Left ventricle myocardium inferior (tissue), 1 donor: ENCODE measurements at regions not wholly inside any gene's neighbourhood (a gene's known extent, or its start where the extent isn't known, plus 50 kb on each side); places are given as distances from the start of the nearest gene placed in this dataset.
"Not testable (repeated sequence)": the region's sequence is repeated elsewhere in the genome, so short reads cannot be mapped to it uniquely, and the experiment has no call there.

Experiments used
- DNase-seq: peaks from one replicate; pipeline ENCODE4 v3.0.0-alpha.2; 2020
- H3K27ac ChIP-seq: fragments of 200-600 bp; replicated peaks from 2 replicates; pipeline ENCODE4 v1.8.0; 2021
- H3K27me3 ChIP-seq: fragments of 200-600 bp; 2 replicates; pipeline ENCODE4 v1.8.0; 2021; ENCODE audit warnings: low read depth
- H3K36me3 ChIP-seq: fragments of 200-600 bp; 2 replicates; pipeline ENCODE4 v1.8.0; 2021
- H3K4me1 ChIP-seq: fragments of 200-600 bp; 2 replicates; pipeline ENCODE4 v1.8.0; 2021
- H3K4me3 ChIP-seq: fragments of 200-600 bp; 2 replicates; pipeline ENCODE4 v1.8.0; 2021; ENCODE audit warnings: mild to moderate bottlenecking, moderate library complexity
- H3K9me3 ChIP-seq: fragments of 200-600 bp; replicated peaks from 2 replicates; pipeline ENCODE4 v1.8.0; 2021
- intact Hi-C: fragments of 100-400 bp; cut with micrococcal nuclease; formaldehyde crosslinking; loops from one replicate; pipeline ENCODE4 v1.11.0; 2022
- donor health status: DM: no; HTN: yes; CAD: no; lungs with severe emphysema.

DNA sequence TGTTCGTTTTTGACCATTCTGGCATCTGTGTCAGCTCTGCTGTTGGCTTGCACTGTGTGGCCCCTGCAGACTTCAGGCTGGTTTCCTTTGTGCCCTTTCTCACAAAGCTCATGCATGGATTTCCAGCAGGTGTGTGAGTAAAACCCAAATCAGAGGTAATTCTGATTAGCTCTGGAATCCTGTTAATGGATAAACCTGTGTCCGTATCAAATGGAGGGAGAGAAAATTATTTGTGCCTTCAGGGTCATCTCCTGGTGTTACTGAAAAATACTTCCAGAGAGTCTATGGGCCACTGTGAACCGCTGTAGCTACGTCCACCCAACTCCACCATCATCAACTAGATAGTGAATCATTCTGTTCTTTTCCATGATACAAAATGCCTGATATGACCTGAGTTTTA, 726.1 kb upstream of the TPTE start:
- peaks cover 17% of the 10 kb centered on the region for H3K27me3 ChIP-seq
- intact Hi-C loops, H3K9me3 ChIP-seq, DNase-seq, H3K36me3 ChIP-seq, H3K4me1 ChIP-seq, H3K27ac ChIP-seq, H3K4me3 ChIP-seq: not testable (repeated sequence)

DNA sequence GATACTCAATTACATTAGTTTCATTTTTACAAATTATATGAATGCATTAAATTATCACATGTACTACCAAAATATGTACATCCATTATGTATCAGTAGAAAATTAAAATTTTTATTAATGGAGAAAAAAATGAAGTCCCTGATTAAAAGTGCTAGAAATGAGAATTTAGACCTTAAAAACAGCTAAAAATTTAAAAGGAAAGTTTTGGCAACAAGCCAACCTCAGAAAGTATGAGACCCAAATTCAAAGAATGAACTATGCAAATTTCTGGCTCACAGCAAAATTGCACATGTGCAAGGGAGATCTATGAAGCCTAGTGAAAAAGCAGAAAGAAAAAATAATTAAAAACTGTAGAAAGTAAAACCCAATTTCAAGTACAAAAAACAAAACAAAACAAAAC, 725.1 kb upstream of the TPTE start:
- H3K27ac ChIP-seq, H3K9me3 ChIP-seq, H3K4me3 ChIP-seq, intact Hi-C loops, H3K36me3 ChIP-seq, DNase-seq, H3K4me1 ChIP-seq: not testable (repeated sequence)
- H3K27me3 ChIP-seq = peaks cover 13% of the 10 kb centered on the region

DNA sequence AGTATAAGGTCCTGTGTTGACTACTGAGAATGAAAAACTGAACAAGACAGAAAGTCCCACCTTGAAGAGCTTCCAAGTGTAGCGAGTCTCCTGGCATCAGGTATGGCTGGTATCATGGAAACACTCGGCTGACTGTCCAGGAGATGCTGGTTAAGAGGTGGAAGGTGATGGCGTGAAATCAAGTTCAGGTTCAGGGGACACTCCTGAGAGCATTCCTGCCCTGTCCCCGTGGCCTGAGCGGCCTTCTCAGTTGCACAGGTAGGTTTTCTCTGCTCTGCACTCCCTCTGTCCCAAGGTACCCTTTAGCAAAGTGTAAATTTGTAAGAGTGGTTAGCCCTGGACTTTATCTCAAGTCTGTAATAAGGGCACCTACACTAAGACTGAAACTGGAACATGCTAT, 713.7 kb upstream of the TPTE start:
- H3K36me3 ChIP-seq, H3K4me3 ChIP-seq, H3K27ac ChIP-seq, DNase-seq, H3K27me3 ChIP-seq, H3K4me1 ChIP-seq, intact Hi-C loops, H3K9me3 ChIP-seq: not testable (repeated sequence)

DNA sequence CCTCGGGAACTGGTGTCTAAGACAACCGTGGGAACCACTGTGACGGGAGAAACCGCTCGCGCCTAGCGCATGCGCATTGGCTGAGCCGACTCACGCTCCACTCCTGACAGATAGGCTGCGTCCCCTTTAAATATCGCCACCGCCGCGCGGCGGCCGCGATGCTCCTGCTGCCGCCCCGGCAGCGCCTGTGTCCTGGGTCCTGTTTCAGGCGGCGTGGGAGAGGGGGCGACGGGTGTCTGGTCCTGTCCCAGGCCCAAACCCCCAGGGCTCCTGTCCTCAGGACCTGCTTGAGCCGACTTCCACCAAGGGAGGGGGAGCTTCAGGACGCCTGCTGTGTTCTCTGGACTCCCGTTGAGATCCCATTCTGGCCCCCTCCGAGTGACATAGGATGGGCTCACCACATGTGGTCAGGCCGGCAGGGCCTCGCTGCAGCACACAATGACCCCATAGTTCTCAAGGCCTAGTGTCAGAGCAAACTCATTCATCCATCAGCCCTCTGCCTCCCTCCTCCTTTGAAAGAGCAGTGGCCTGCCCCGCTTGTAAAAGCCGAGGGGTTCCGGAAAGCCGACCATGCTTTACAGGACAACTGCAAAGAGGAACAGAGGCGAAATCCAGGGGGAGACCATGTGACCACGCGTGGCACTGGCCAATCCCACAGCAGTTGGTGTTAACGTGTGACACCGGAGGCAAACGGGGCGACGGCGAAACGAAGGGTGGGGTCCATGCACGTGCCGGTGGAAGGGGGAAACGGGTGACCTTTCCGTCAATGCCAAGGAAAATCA, 710.0 kb upstream of the TPTE start:
- H3K4me3 ChIP-seq, H3K9me3 ChIP-seq, H3K27ac ChIP-seq, DNase-seq, H3K36me3 ChIP-seq, H3K4me1 ChIP-seq, intact Hi-C loops, H3K27me3 ChIP-seq: not testable (repeated sequence)

DNA sequence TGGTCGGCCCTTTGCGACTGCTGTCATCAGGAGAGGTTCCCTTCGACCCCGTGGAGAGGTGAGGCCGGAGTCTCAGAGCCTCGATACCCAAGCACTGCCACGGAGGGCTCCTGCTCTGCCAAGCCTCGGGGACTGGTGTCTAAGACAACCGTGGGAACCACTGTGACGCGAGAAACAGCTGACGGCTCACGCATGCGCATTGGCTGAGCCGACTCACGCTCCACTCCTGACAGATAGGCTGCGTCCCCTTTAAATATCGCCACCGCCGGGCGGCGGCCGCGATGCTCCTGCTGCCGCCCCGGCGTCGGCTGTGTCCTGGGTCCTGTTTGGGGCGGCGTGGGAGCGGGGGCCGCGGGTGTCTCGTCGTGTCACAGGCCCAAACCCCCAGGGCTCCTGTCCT, 708.9 kb upstream of the TPTE start:
- H3K27me3 ChIP-seq, H3K4me1 ChIP-seq, H3K9me3 ChIP-seq, H3K27ac ChIP-seq, H3K36me3 ChIP-seq, intact Hi-C loops, H3K4me3 ChIP-seq, DNase-seq: not testable (repeated sequence)

DNA sequence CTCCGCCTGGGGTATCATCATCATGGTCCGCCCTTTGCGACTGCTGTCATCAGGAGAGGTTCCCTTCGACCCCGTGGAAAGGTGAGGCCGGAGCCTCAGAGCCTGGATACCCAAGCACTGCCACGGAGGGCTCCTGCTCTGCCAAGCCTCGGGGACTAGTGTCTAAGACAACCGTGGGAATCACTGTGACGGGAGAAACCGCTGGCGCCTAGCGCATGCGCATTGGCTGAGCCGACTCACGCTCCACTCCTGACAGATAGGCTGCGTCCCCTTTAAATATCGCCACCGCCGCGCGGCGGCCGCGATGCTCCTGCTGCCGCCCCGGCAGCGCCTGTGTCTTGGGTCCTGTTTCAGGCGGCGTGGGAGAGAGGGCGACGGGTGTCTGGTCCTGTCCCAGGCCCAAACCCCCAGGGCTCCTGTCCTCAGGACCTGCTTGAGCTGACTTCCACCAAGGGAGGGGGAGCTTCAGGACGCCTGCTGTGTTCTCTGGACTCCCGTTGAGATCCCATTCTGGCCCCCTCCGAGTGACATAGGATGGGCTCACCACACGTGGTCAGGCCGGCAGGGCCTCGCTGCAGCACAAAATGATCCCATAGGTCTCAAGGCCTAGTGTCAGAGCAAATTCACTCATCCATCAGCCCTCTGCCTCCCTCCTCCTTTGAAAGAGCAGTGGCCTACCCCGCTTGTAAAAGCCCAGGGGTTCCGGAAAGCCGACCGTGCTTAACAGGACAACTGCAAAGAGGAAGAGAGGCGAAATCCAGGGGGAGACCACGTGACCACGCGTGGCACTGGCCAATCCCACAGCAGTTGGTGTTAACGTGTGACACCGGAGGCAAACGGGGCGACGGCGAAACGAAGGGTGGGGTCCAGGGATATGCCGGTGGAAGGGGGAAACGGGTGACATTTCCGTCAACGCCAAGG, 707.2 kb upstream of the TPTE start:
- H3K27ac ChIP-seq, H3K36me3 ChIP-seq, DNase-seq, H3K4me1 ChIP-seq, H3K4me3 ChIP-seq, H3K9me3 ChIP-seq, H3K27me3 ChIP-seq, intact Hi-C loops: not testable (repeated sequence)

DNA sequence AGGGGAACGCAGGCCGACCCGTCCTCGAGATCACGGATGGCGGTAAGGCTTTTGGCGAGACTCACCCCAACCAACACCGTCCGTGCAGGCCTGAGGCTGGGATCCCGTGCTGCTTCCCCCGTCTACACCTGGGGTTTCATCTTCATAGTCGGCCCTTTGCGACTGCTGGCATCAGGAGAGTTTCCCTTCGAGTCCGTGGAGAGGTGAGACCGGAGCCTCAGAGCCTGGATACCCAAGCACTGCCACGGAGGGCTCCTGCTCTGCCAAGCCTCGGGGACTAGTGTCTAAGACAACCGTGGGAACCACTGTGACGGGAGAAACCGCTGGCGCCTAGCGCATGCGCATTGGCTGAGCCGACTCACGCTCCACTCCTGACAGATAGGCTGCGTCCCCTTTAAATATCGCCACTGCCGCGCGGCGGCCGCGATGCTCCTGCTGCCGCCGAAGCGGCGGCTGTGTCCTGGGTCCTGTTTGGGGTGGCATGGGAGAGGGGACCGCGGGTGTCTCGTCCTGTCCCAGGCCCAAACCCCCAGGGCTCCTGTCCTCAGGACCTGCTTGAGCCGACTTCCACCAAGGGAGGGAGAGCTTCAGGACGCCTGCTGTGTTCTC, 706.1 kb upstream of the TPTE start:
- H3K4me1 ChIP-seq, H3K27me3 ChIP-seq, H3K9me3 ChIP-seq, intact Hi-C loops, H3K4me3 ChIP-seq, DNase-seq, H3K27ac ChIP-seq, H3K36me3 ChIP-seq: not testable (repeated sequence)

DNA sequence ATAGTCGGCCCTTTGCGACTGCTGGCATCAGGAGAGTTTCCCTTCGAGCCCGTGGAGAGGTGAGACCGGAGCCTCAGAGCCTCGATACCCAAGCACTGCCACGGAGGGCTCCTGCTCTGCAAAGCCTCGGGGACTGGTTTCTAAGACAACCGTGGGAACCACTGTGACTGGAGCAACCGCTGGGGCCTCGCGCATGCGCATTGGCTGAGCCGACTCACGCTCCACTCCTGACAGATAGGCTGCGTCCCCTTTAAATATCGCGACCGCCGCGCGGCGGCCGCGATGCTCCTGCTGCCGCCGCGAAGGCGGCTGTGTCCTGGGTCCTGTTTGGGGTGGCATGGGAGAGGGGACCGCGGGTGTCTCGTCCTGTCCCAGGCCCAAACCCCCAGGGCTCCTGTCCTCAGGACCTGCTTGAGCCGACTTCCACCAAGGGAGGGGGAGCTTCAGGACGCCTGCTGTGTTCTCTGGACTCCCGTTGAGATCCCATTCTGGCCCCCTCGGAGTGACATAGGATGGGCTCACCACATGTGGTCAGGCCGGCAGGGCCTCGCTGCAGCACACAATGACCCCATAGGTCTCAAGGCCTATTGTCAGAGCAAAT, 704.5 kb upstream of the TPTE start:
- H3K4me3 ChIP-seq, H3K27ac ChIP-seq, H3K27me3 ChIP-seq, H3K9me3 ChIP-seq, intact Hi-C loops, DNase-seq, H3K36me3 ChIP-seq, H3K4me1 ChIP-seq: not testable (repeated sequence)

DNA sequence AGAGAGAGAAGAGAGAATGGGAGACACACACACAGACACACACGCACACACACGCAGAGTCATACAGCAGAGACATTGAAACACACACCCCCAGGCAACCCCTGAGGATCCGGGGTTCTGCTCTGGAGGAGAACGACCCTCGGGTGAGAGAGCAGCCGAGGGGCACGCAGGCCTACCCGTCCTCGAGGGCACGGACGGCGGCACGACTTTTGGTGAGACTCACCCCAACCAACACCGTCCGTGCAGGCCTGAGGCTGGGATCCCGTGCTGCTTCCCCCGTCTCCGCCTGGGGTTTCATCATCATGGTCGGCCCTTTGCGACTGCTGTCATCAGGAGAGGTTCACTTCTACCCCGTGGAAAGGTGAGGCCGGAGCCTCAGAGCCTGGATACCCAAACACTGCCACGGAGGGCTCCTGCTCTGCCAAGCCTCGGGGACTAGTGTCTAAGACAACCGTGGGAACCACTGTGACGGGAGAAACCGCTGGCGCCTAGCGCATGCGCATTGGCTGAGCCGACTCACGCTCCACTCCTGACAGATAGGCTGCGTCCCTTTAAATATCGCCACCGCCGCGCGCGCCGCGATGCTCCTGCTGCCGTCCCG, 703.4 kb upstream of the TPTE start:
- H3K27ac ChIP-seq, DNase-seq, H3K4me3 ChIP-seq, H3K9me3 ChIP-seq, H3K27me3 ChIP-seq, H3K4me1 ChIP-seq, intact Hi-C loops, H3K36me3 ChIP-seq: not testable (repeated sequence)

DNA sequence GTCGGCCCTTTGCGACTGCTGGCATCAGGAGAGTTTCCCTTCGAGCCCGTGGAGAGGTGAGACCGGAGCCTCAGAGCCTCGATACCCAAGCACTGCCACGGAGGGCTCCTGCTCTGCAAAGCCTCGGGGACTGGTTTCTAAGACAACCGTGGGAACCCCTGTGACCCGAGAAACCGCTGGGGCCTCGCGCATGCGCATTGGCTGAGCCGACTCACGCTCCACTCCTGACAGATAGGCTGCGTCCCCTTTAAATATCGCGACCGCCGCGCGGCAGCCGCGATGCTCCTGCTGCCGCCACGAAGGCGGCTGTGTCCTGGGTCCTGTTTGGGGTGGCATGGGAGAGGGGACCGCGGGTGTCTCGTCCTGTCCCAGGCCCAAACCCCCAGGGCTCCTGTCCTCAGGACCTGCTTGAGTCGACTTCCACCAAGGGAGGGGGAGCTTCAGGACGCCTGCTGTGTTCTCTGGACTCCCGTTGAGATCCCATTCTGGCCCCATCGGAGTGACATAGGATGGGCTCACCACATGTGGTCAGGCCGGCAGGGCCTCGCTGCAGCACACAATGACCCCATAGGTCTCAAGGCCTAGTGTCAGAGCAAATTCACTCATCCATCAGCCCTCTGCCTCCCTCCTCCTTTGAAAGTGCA, 701.7 kb upstream of the TPTE start:
- H3K27me3 ChIP-seq, intact Hi-C loops, H3K4me3 ChIP-seq, H3K4me1 ChIP-seq, H3K27ac ChIP-seq, H3K9me3 ChIP-seq, DNase-seq, H3K36me3 ChIP-seq: not testable (repeated sequence)

DNA sequence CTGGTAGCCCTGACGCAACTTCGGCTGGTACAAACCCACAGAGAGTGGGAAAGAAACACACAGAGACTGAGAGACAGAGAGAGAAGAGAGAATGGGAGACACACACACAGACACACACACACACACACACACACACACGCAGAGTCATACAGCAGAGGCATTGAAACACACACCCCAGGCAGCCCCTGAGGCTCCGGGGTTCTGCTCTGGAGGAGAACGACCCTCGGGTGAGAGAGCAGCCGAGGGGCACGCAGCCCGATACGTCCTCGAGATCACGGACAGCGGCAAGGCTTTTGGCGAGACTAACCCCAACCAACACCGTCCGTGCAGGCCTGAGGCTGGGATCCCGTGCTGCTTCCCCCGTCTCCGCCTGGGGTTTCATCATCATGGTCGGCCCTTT, 700.8 kb upstream of the TPTE start:
- H3K27me3 ChIP-seq, intact Hi-C loops, H3K4me1 ChIP-seq, H3K36me3 ChIP-seq, H3K9me3 ChIP-seq, DNase-seq, H3K4me3 ChIP-seq, H3K27ac ChIP-seq: not testable (repeated sequence)

DNA sequence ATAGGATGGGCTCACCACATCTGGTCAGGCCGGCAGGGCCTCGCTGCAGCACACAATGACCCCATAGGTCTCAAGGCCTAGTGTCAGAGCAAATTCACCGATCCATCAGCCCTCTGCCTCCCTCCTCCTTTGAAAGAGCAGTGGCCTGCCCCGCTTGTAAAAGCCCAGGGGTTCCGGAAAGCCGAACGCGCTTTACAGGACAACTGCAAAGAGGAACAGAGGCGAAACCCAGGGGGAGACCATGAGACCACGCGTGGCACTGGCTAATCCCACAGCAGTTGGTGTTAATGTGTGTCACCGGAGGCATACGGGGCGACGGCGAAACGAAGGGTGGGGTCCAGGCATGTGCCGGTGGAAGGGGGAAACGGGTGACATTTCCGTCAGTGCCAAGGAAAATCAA, 699.9 kb upstream of the TPTE start:
- H3K27me3 ChIP-seq, H3K9me3 ChIP-seq, H3K36me3 ChIP-seq, intact Hi-C loops, H3K4me3 ChIP-seq, H3K27ac ChIP-seq, H3K4me1 ChIP-seq, DNase-seq: not testable (repeated sequence)
